ENCODE measurements at regions not wholly inside any gene's neighbourhood (a gene's known extent, or its start where the extent isn't known, plus 50 kb on each side); places are given as distances from the start of the nearest gene placed in this dataset.
A peak's percentile ranks its signal among the peaks of the same experiment; 100 is the strongest.

DNA sequence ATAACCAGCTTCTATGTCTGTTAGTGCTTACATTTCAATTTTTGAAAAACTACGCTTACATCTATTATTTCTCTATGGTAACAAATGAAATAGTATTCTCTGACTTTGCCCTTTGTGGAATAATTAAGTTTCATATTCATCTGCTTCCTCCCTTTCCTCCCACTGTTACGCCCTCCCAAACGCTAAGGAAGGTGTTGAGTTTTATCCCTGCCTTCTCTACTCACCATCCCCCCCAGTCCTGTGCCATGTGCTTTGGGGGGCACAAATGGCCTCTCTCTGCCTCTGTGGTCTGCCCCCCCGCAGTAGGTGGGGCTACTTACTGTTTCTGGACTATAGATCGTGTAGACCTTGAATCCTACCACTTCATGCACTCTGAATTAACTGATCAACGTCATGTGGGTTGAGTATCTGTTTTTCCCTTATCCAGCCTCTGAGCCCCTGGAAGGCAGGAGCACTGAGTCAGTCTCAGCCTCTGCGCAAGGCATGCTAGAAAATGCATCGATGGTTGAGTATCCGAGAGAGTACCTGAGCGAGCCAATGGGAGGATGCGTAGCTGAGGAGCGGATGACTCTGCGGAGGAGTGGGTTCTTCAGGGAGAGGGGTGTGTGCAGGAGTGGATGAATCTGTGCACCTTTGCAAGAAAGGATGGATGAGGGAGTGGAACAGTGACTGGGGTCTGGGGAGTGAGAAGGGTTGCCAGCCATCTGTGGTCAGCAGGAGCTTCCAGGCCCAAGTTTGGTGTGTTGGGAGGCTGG is 114.5 kb upstream of the RTL1 start:
- no peak for TF ChIP-seq POLR2A (IDR thresholded peaks at IDR 0.05)
- no peak for TF ChIP-seq POLR2AphosphoS5 (IDR thresholded peaks at IDR 0.05; ENCODE audit: insufficient read depth in 1 of 2, low read depth in 1 of 2)
- TF ChIP-seq, protein P1, sequence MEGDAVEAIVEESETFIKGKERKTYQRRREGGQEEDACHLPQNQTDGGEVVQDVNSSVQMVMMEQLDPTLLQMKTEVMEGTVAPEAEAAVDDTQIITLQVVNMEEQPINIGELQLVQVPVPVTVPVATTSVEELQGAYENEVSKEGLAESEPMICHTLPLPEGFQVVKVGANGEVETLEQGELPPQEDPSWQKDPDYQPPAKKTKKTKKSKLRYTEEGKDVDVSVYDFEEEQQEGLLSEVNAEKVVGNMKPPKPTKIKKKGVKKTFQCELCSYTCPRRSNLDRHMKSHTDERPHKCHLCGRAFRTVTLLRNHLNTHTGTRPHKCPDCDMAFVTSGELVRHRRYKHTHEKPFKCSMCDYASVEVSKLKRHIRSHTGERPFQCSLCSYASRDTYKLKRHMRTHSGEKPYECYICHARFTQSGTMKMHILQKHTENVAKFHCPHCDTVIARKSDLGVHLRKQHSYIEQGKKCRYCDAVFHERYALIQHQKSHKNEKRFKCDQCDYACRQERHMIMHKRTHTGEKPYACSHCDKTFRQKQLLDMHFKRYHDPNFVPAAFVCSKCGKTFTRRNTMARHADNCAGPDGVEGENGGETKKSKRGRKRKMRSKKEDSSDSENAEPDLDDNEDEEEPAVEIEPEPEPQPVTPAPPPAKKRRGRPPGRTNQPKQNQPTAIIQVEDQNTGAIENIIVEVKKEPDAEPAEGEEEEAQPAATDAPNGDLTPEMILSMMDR (IDR thresholded peaks at IDR 0.05), result no peak
- Histone ChIP-seq H3K36me3 (no peaks in the 10 kb centered on the region), H3K27me3 (no peaks in the 10 kb centered on the region), H3K27ac (no peak overlapping the region), H3K9me3 (no peaks in the 10 kb centered on the region), H3K4me1 (no peaks in the 10 kb centered on the region), H3K4me3 (no peak overlapping the region)
- peak; percentile 58 to 70 for DNase-seq (ENCODE audit: extremely low spot score in 2 of 2)
- intact Hi-C loops (cut with DNase I), result no loop called here

DNA sequence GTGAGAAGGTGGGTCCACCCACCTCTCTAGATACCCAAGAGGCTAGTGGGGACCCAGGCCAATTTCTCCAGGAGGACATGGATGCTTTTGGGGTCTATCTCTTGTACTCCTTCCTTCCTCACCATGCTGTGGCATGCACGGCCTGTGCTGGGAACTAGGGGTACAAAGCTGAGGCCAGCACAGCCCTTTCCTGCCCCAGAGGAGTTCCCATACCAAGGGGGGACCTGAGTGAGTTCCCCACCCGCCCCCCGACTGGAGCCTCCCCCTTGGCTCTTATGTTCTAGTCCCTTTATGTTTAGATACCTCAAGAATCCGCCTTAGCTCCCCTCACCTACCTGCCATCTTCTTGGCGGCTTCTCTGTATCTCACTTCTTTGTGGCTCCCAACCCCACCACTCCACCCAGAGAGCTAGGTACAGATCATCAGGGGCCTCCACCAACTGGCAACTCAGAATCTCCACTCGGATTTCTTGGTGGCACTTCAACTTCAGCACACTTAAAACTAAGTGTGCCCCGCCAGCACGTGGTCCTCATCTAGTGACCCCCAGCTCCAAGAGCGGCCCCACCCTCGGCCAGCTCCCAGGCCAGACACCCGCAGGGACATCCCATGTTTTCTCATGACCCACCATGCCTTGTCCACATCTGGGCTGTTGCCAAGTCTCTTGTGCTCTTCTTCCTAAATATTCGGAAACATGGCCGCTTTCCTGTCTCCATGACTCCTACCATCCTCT is 115.2 kb upstream of the RTL1 start:
- H3K4me1 ChIP-seq, result no peaks in the 10 kb centered on the region
- H3K27me3 ChIP-seq, result no peaks in the 10 kb centered on the region
- no peak overlapping the region for H3K27ac ChIP-seq
- DNase-seq (ENCODE audit: extremely low spot score in 2 of 2), result peak; percentile 54 to 81
- intact Hi-C loops (cut with DNase I), result no loop called here
- TF ChIP-seq POLR2AphosphoS5 (IDR thresholded peaks at IDR 0.05; ENCODE audit: insufficient read depth in 1 of 2, low read depth in 1 of 2) (no peak), POLR2A (IDR thresholded peaks at IDR 0.05) (no peak)
- TF ChIP-seq, protein P1 (IDR thresholded peaks at IDR 0.05), result no peak
- no peaks in the 10 kb centered on the region for H3K9me3 ChIP-seq
- no peaks in the 10 kb centered on the region for H3K36me3 ChIP-seq
- H3K4me3 ChIP-seq, result no peak overlapping the region

DNA sequence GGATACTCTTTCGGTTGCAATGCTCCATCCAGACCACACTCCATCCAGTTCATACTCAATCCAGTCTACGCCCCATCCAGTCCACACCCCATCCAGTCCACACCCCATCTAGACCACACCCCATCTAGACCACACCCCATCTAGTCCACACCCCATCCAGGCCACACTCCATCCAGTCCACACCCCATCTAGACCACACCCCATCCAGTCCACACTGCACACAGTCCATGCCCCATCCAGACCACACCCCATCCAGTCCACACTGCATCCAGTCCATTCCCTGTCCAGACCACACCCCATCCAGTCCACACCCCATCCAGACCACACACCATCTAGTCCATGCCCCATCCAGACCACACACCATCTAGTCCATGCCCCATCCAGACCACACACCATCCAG is 116.0 kb upstream of the RTL1 start:
- Histone ChIP-seq H3K4me1 (no peaks in the 10 kb centered on the region), H3K27me3 (no peaks in the 10 kb centered on the region), H3K27ac (no peak overlapping the region), H3K36me3 (no peaks in the 10 kb centered on the region), H3K9me3 (no peaks in the 10 kb centered on the region), H3K4me3 (no peak overlapping the region)
- intact Hi-C loops (cut with DNase I), result no loop called here
- peak in 1 of 2 donors; percentile 55 for DNase-seq (ENCODE audit: extremely low spot score in 2 of 2)
- TF ChIP-seq POLR2AphosphoS5 (IDR thresholded peaks at IDR 0.05; ENCODE audit: insufficient read depth in 1 of 2, low read depth in 1 of 2) (no peak), POLR2A (IDR thresholded peaks at IDR 0.05) (no peak)
- TF ChIP-seq, protein P1 (IDR thresholded peaks at IDR 0.05), result no peak

DNA sequence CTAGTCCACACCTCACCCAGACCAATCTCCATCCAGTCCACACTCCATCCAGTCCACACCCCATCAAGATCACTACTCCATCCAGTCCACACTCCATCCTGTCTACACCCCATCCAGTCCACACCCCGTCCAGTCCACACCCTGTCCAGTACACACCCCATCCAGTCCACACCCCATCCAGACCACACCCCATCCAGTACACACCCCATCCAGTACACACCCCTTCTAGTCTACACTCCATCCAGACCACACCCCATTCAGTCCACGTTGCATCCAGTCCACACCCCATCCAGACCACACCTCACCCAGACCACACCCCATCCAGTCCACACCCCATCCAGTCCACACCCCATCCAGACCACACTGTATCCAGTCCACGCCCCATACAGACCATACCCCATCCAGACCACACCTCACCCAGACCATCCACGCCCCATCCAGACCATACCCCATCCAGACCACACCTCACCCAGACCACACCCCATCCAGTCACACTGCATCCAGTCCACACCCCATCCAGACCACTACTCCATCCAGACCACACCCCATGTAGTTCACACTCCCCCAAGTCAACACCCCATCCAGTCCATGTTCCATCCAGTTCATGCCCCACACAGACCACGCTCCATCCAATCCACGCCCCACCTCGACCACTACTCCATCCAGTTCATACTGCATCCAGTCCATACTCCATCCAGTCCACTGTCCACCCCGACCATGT is 116.6 kb upstream of the RTL1 start:
- intact Hi-C loops (cut with DNase I), result no loop called here
- Histone ChIP-seq H3K27me3 (no peaks in the 10 kb centered on the region), H3K36me3 (no peaks in the 10 kb centered on the region), H3K4me3 (no peak overlapping the region), H3K27ac (no peak overlapping the region), H3K4me1 (no peaks in the 10 kb centered on the region), H3K9me3 (no peaks in the 10 kb centered on the region)
- TF ChIP-seq POLR2A (IDR thresholded peaks at IDR 0.05) (no peak), POLR2AphosphoS5 (IDR thresholded peaks at IDR 0.05; ENCODE audit: insufficient read depth in 1 of 2, low read depth in 1 of 2) (no peak)
- TF ChIP-seq, protein P1 (IDR thresholded peaks at IDR 0.05), result no peak
- peak; percentile 70 to 81 for DNase-seq (ENCODE audit: extremely low spot score in 2 of 2)

Data from vagina (tissue), 2 donors.